Stimulated activated CD4-positive, alpha-beta T cell treated with anti-CD3 and anti-CD28 coated beads, Interleukin-2, amount 100 ng/mL, for 48 hours (primary cell): ENCODE measurements at regions not wholly inside any gene's neighbourhood (a gene's known extent, or its start where the extent isn't known, plus 50 kb on each side); places are given as distances from the start of the nearest gene placed in this dataset.

Source experiments
- DNase-seq, 2 donors: peaks; one replicate each; pipeline ENCODE4 v3.0.0-alpha.2; 2020

- no peak for DNase-seq
Measured at GRCh38 chr14:26395726-26396125, 202.1 kb downstream of the NOVA1 start.

GRCh38 chr14:26394150-26394810 is 203.6 kb downstream of the NOVA1 start:
- no peak for DNase-seq

GRCh38 chr14:26392498-26392897 is 205.3 kb downstream of the NOVA1 start:
- no peak for DNase-seq

- DNase-seq, result no peak
Measured at GRCh38 chr14:26389646-26390508, 208.0 kb downstream of the NOVA1 start.

- no peak for DNase-seq
Measured at GRCh38 chr14:26385310-26385709, 212.5 kb downstream of the NOVA1 start.

GRCh38 chr14:26382901-26383685 is 214.7 kb downstream of the NOVA1 start:
- DNase-seq, result no peak

GRCh38 chr14:26381405-26381804 is 216.4 kb downstream of the NOVA1 start:
- no peak for DNase-seq

GRCh38 chr14:26380637-26381036 is 217.2 kb downstream of the NOVA1 start:
- DNase-seq, result no peak

GRCh38 chr14:26379951-26380350 is 217.9 kb downstream of the NOVA1 start:
- no peak for DNase-seq

- DNase-seq, result no peak
Measured at GRCh38 chr14:26377150-26377549, 220.7 kb downstream of the NOVA1 start.

GRCh38 chr14:26370115-26370514 is 227.7 kb downstream of the NOVA1 start:
- no peak for DNase-seq

- DNase-seq, result no peak
Measured at GRCh38 chr14:26363689-26364088, 234.1 kb downstream of the NOVA1 start.

GRCh38 chr14:26344596-26344995 is 253.2 kb downstream of the NOVA1 start:
- no peak for DNase-seq

GRCh38 chr14:26339381-26339780 is 258.5 kb downstream of the NOVA1 start:
- no peak for DNase-seq

- no peak for DNase-seq
Measured at GRCh38 chr14:26338231-26338630, 259.6 kb downstream of the NOVA1 start.

- DNase-seq, result no peak
Measured at GRCh38 chr14:26334288-26334687, 263.5 kb downstream of the NOVA1 start.

GRCh38 chr14:26332966-26333365 is 264.9 kb downstream of the NOVA1 start:
- no peak for DNase-seq

GRCh38 chr14:26330982-26331381 is 266.9 kb downstream of the NOVA1 start:
- DNase-seq, result no peak

GRCh38 chr14:26328791-26329190 is 269.0 kb downstream of the NOVA1 start:
- no peak for DNase-seq

GRCh38 chr14:26323869-26324268 is 274.0 kb downstream of the NOVA1 start:
- DNase-seq, result no peak

- DNase-seq, result no peak
Measured at GRCh38 chr14:26320886-26321285, 276.9 kb downstream of the NOVA1 start.

- DNase-seq, result no peak
Measured at GRCh38 chr14:26319139-26319864, 278.5 kb downstream of the NOVA1 start.

GRCh38 chr14:26304056-26304455 is 293.8 kb downstream of the NOVA1 start:
- DNase-seq, result no peak
